ENCODE measurements at regions not wholly inside any gene's neighbourhood (a gene's known extent, or its start where the extent isn't known, plus 50 kb on each side); places are given as distances from the start of the nearest gene placed in this dataset.
A peak's percentile ranks its signal among the peaks of the same experiment; 100 is the strongest.

GRCh38 chr15:75109021-75109735 is 85.8 kb downstream of the PPCDC start:
- H3K27ac ChIP-seq (ENCODE audit: extremely low read depth, low read depth, low read length), result no peak overlapping the region
- H3K4me1 ChIP-seq (ENCODE audit: control insufficient read depth, insufficient read depth, low read length), result no peaks in the 10 kb centered on the region
- no peaks in the 10 kb centered on the region for H3K36me3 ChIP-seq (ENCODE audit: control insufficient read depth in 2 of 2, insufficient read depth in 1 of 2, low read length in 2 of 2)
- H3K4me3 ChIP-seq (ENCODE audit: low read depth, low read length), result no peak overlapping the region
- ChIA-PET POLR2A (interaction anchor here (0.5 kb wide), 1 partner anchor 88 kb away, joined by 3 read pairs; no protein-coding TSS in a partner anchor), CTCF (interaction anchor here (0.6 to 1.3 kb wide), 3 partner anchors 79 to 207 kb away, joined by 3 to 4 read pairs (median 3); no protein-coding TSS in a partner anchor)
- no peaks in the 10 kb centered on the region for H3K9me3 ChIP-seq (ENCODE audit: control insufficient read depth, insufficient read depth, low read depth, low read length)
- TF ChIP-seq ZBTB49 (tag by site-specific recombination; IDR thresholded peaks at IDR 0.05; ENCODE audit: low read depth) (no peak), KLF1 (tag by site-specific recombination; IDR thresholded peaks at IDR 0.05) (0 out of 2 replicates have a peak, but pooled peaks have one; percentile 23)

GRCh38 chr15:75109736-75110130 is 86.3 kb downstream of the PPCDC start:
- H3K36me3 ChIP-seq (ENCODE audit: control insufficient read depth in 2 of 2, insufficient read depth in 1 of 2, low read length in 2 of 2), result no peaks in the 10 kb centered on the region
- CTCF ChIA-PET, result interaction anchor here (0.6 to 1.3 kb wide), 2 partner anchors 95 to 208 kb away, joined by 3 to 4 read pairs; no protein-coding TSS in a partner anchor
- H3K9me3 ChIP-seq (ENCODE audit: control insufficient read depth, insufficient read depth, low read depth, low read length), result no peaks in the 10 kb centered on the region
- no peaks in the 10 kb centered on the region for H3K4me1 ChIP-seq (ENCODE audit: control insufficient read depth, insufficient read depth, low read length)
- POLR2A ChIA-PET, result interaction anchor here (0.5 kb wide), 1 partner anchor 88 kb away, joined by 3 read pairs; no protein-coding TSS in a partner anchor
- TF ChIP-seq ZBTB7A (tag by site-specific recombination; IDR thresholded peaks at IDR 0.05; ENCODE audit: low read depth), result no peak
- TF ChIP-seq EGR2 (tag by site-specific recombination; IDR thresholded peaks at IDR 0.05; ENCODE audit: low read depth), result no peak
- TF ChIP-seq ZNF747 (tag by site-specific recombination; IDR thresholded peaks at IDR 0.05), result no peak
- no peak for TF ChIP-seq ZSCAN30 (tag by site-specific recombination; IDR thresholded peaks at IDR 0.05)
- TF ChIP-seq ZNF274 (IDR thresholded peaks at IDR 0.05; ENCODE audit: low read length), result no peak
- TF ChIP-seq ZNF274 (tag by site-specific recombination; IDR thresholded peaks at IDR 0.05; ENCODE audit: borderline replicate concordance), result no peak
- no peak for TF ChIP-seq ZNF311 (tag by site-specific recombination; IDR thresholded peaks at IDR 0.05; ENCODE audit: borderline replicate concordance)
- no peak for TF ChIP-seq PRDM1 (tag by site-specific recombination; IDR thresholded peaks at IDR 0.05)
- no peak for TF ChIP-seq ZNF624 (tag by site-specific recombination; IDR thresholded peaks at IDR 0.05)
- no peak for TF ChIP-seq ZFP37 (tag by site-specific recombination; IDR thresholded peaks at IDR 0.05)
- no peak for TF ChIP-seq BCL11A (tag by site-specific recombination; IDR thresholded peaks at IDR 0.05; ENCODE audit: low read depth)
- no peak for TF ChIP-seq ZNF184 (tag by site-specific recombination; IDR thresholded peaks at IDR 0.05)
- H3K27ac ChIP-seq (ENCODE audit: extremely low read depth, low read depth, low read length), result no peak overlapping the region
- no peak overlapping the region for H3K4me3 ChIP-seq (ENCODE audit: low read depth, low read length)

- ChIA-PET POLR2A (no interaction called here), CTCF (no interaction called here)
- Histone ChIP-seq H3K27ac (ENCODE audit: extremely low read depth, low read depth, low read length) (no peak overlapping the region), H3K4me3 (ENCODE audit: low read depth, low read length) (no peak overlapping the region), H3K36me3 (ENCODE audit: control insufficient read depth in 2 of 2, insufficient read depth in 1 of 2, low read length in 2 of 2) (no peaks in the 10 kb centered on the region), H3K4me1 (ENCODE audit: control insufficient read depth, insufficient read depth, low read length) (no peaks in the 10 kb centered on the region), H3K9me3 (ENCODE audit: control insufficient read depth, insufficient read depth, low read depth, low read length) (no peaks in the 10 kb centered on the region)
- TF ChIP-seq ZNF23 (tag by site-specific recombination; IDR thresholded peaks at IDR 0.05; ENCODE audit: borderline replicate concordance), result no peak
- 0 out of 2 replicates have a peak, but pooled peaks have one; percentile 1 for TF ChIP-seq ZNF692 (tag by site-specific recombination; IDR thresholded peaks at IDR 0.05)
- TF ChIP-seq ZBTB8A (tag by site-specific recombination; IDR thresholded peaks at IDR 0.05), result no peak
These were observed 89.0 kb downstream of the PPCDC start for GRCh38 chr15:75112278-75112847.
